GM18520 (cell line): ENCODE measurements at regions not wholly inside any gene's neighbourhood (a gene's known extent, or its start where the extent isn't known, plus 50 kb on each side); places are given as distances from the start of the nearest gene placed in this dataset.
"Not testable (repeated sequence)": the region's sequence is repeated elsewhere in the genome, so short reads cannot be mapped to it uniquely, and the experiment has no call there.

Experiments
- ATAC-seq: cut with Tn5 transposase; IDR thresholded peaks from one replicate; pipeline ENCODE4 v1.9.1; 2021; ENCODE audit not compliant: unreplicated experiment

DNA sequence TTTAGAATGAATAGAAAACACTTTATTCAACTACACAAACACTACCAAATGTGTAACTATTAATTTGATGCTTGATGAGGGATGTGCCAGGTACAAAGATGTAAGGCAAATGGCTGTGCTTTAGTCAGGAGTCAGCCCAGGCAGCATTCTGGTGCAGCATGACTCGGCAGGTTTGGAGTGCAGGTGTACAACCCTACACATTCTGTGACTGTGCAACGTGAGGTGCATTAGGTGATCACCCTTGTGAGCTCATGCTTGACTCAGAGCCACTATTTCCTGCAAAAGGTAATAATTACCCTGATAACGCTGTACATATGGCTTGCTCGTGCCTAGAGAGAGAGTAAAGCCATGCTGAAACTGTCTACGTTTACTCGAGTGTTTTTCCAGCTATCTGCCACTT, 288.7 kb upstream of the DSEL start:
- no peak for ATAC-seq

GRCh38 chr18:67794521-67794920, 278.0 kb upstream of the DSEL start:
- no peak for ATAC-seq

- no peak for ATAC-seq
These were observed 274.0 kb upstream of the DSEL start for GRCh38 chr18:67790527-67790926.

GRCh38 chr18:67789165-67789545, 272.6 kb upstream of the DSEL start:
- no peak for ATAC-seq

DNA sequence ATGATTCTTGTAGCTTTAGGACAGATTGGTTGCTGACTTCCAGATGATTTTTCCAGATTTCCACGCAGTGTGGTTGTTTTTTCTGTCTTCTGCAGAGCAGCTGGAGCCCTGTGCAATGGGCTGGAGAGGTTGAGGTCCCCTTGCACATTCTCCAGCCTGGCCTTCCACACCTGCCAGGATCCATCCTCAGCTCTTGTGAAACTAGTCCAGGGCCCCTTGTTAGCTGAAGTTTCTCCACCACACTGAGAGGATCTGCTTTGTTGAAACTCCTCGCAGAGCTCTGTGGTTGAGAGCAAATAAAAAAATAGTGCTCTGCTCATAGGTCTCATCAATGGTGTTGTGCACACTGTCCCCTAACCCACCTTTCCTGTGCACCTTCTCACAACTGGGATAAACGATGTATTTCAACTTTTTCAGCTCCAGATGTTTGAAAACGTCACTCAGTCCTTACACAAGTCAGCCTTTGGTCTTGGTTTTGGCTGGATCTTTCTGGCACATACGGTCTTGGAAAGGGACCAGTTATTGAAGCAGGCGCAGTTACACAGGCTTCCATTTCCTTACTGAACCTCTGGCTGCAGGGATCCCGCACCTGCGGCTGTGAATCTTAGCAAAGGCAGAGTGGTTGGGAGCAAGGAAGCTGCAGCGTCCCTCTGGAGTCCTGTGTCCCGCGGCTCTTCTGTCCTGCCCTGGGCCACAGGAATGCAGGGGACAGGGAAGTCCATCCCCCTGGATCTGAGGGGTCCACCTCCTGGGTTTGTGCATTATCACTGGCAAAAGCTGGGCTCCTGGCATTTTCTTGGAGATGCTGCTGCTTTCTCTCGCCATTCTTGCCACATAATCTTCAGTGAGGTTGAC, 272.0 kb upstream of the DSEL start:
- no peak for ATAC-seq

- ATAC-seq = no peak
These were observed 266.9 kb upstream of the DSEL start for GRCh38 chr18:67783196-67783946.

DNA sequence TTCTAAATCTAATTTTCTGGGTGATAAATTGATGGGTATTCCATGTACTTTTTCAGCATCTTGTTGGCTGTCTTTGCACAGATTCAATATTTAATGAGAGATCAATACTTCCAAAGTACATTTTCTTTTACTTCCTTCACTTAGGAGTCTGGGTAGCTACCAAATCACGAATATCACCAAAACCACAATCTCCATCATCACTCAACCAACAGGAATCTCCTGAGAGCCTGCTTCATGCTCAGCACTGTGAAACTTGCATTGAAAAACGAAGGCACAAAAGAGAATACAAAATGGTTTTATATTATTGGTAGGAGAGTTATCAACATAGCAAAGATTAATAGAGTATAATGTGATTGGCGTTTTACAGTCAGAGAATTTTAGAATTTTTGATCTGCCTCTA, 261.5 kb upstream of the DSEL start:
- ATAC-seq = no peak

GRCh38 chr18:67776929-67777328, 260.4 kb upstream of the DSEL start:
- no peak for ATAC-seq

DNA sequence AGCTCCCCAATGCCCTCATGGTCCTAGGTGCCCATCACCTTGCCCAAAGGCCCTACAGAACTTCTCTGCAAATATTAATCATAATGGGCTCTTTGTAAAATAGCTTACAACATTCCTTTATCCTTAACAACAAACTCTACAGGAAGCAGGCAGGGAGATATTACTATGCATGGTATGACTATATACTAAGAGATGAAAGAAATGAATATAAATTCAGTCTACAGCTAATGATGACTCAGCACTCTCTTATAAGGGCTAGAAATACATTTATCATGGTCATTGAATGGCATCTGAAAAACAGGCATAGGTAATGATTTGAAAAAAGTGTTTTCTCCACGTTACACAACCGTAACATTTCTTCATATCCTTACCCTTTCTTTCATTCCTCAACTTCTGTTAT, 254.8 kb upstream of the DSEL start:
- ATAC-seq = no peak

GRCh38 chr18:67770520-67770919, 254.0 kb upstream of the DSEL start:
- ATAC-seq = no peak

DNA sequence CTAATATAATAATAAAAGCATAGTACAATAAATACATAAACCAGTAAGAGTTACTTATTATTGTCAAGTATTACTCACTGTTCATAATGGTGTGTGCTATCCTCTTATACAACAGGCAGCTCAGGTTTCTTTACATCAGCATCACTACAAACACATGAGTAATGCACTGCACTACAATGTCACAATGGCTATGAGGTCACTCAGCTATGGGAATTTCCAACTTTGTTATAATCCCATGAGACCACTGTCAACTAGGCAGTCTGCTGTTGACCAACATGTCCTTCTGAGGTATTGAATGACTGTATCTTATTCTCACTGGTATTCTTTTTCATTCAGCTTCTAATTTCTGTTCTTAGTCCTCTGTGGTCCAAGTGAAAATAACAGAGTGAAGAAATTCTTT, 250.4 kb upstream of the DSEL start:
- ATAC-seq = peak; percentile 60

DNA sequence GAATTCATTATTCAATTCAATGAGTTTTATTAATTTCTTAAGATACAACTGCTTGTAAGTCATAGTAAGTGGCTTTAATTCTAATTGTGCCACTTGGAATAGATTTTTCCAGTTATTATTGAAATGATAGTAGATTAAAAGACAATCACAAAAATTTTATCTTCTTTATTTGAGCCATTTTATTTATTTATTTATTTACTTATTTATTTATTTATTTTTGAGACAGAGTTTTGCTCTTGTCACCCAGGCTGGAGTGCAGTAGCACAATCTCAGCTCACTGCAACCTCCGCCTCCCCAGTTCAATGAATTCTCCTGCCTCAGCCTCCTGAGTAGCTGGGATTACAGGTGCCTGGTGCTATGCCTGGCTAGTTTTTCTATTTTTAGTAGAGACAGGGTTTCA, 235.7 kb upstream of the DSEL start:
- not testable (repeated sequence) for ATAC-seq

GRCh38 chr18:67742954-67743353, 226.4 kb upstream of the DSEL start:
- no peak for ATAC-seq

DNA sequence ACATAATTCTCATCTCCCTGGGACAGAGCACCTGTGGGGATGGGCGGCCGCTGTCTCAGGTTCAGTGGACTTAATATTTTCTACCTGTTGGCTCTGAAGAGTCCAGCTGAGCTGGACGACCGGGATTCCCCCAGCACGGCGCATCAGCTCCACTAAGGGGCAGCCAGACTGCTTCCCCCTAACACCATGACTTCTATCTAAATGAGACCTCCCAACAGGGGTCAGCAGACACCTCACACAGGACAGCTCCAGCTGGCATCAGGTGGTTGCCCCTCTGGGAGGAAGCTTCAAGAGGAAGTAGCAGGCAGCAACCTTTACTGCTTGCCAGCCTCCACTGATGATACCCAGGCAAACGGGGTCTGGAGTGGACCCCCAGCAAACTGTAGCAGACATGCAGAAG, 226.0 kb upstream of the DSEL start:
- ATAC-seq = no peak

DNA sequence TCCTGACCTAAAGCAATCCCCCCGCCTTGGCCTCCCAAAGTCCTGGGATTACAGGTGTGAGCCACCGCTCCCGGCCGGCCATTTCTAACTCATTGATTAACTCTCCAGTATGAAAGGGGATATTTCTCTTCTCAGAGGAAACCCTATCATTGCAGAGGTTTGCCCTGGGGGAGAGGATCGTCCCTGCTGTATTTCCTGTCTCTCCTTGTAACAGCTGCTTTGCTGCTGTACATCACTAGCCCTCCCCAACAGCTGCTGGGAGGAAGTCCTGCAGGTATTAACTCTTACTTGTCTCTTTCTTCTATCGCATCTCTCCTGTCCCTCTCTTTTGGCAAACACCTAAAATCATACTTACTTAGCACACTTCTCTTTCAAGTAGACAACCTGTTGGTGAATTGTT, 219.0 kb upstream of the DSEL start:
- ATAC-seq = no peak

- ATAC-seq = no peak
These were observed 216.6 kb upstream of the DSEL start for GRCh38 chr18:67733088-67733487.

GRCh38 chr18:67731851-67732250, 215.3 kb upstream of the DSEL start:
- no peak for ATAC-seq

- ATAC-seq = no peak
These were observed 214.4 kb upstream of the DSEL start for GRCh38 chr18:67730886-67731285.

- no peak for ATAC-seq
These were observed 211.8 kb upstream of the DSEL start for GRCh38 chr18:67728364-67728763.

- ATAC-seq = no peak
These were observed 210.4 kb upstream of the DSEL start for GRCh38 chr18:67726882-67727281.

DNA sequence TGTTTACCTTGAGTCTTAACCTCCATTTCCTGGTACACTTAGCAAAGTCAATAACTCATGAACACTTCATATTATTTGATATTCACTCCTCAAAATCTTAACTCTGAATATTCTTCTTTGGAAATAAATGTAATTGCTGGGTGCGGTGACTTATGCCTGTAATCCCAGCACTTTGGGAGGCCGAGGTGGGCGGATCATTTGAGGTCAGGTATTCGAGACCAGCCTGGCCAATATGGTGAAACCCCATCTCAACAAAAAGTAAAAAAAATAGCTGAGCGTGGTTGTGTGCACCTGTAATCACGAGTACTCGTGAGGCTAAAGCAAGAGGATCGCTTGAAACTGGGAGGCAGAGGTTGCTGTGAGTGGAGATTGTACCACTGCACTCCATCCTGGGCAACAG, 201.3 kb upstream of the DSEL start:
- no peak for ATAC-seq

DNA sequence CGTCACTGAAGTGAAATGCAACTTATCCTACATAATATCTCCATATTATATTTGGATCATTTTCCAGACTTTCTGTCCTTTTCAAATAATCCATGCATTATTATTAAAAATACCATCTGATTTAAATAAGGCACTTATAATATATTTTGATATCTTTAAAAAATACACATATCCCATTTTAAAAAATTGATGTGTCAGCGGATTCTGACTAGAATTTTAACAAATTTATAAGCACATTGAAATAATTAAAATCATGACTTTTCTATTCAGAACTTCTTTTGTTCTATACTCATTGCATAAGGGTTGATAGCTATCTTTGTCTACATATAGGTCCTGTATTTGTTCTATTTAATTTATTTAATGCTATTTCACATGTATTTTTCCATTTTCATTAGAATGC, 199.0 kb upstream of the DSEL start:
- no peak for ATAC-seq
